ENCODE measurements at regions not wholly inside any gene's neighbourhood (a gene's known extent, or its start where the extent isn't known, plus 50 kb on each side); places are given as distances from the start of the nearest gene placed in this dataset.

DNA sequence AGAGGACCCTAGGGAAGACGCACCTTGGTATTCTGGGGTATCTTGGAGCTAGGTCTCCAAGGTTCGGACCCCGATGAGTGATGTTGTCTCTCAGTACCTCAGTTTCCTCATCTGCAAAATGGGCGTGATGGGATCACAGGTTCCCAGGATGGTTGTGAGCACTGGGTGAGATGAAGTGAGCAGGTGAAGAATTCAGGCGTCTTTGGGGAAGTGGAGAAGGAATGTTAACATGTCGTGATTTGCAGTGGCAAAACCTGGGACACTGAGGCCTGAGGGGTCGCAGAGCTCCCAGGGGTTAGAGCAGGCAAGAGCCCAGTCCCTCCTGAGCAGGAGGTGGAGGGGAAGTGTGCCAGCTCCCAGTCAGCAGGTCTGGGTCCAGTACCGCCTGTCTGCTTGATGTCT lies 215.1 kb upstream of the GSE1 start:
- no peak for DNase-seq

GRCh38 chr16:85398688-85399582 lies 214.2 kb upstream of the GSE1 start:
- DNase-seq = no peak

- DNase-seq = no peak
Observed at GRCh38 chr16:85399583-85400284, 213.4 kb upstream of the GSE1 start.

DNA sequence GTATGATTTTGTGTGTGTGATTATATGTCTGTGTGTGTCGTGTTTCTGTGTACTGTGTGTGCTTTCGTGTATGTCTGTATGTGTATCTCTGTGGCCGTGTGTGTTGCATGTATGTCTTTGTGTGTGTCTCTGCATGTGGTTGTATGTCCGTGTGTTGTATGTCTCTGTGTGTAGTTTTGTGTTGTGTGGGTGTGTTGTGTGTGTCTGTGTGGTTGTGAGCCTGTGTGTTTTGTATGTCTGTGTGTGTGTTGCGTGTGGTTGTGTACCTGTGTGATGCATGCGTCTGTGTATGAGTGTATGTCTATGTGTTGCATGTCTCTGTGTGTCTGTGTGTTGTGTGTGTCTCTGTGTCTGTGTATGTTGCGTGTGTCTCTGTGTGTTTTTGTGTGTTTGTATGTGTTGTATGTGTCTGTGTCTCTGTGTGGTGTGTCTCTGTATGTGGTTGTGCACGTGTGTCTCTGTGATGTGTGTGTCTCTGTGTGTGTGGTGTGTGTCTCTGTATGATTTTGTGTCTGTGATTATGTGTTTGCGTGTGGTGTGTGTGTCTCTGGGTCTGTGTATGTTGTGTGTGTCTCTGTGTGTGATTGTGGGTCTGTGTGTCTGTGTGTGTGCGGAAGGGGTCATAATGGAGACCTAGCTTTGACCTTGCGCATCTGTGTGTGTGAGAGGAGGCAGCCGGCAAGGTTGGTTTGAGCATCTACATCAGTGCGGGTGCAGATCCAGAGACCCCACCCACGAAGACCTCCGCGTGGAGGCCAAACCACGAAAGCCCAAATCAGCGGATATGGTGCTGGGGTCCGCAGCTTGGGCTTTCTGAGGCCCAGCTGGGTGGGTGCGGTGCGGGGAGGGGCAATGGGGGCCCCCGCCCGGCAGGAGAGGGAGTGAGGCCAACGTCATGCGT lies 212.6 kb upstream of the GSE1 start:
- no peak for DNase-seq

DNA sequence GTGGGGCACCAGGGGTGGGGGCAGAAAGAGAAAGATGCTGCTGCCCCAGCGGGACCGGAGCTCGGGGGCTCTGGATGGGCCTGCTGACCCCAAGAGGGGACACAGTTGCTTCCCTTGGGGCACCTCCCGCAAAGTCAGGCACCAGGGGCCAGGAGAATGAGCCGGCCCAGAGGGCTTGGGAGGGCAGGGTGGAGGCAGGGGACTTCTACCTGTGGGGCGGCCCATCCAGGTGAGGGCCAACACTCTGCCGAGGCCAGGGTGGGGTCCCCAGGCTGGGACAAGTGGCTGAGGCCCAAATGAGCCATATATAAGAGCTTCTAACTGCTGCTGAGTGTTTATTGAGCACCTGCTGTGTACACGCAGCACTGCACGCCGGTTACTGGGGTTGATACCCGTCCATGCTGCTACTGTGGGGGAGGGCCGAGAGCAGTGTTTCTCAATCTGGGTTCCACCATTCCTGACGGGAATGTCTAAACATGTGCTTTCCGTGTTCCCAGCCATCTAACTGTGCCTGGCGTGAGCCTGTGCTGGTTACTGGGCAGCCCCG lies 211.7 kb upstream of the GSE1 start:
- no peak for DNase-seq

- no peak for DNase-seq
Observed at GRCh38 chr16:85401917-85402766, 211.0 kb upstream of the GSE1 start.

- DNase-seq = no peak
Observed at GRCh38 chr16:85402910-85403692, 210.0 kb upstream of the GSE1 start.

DNA sequence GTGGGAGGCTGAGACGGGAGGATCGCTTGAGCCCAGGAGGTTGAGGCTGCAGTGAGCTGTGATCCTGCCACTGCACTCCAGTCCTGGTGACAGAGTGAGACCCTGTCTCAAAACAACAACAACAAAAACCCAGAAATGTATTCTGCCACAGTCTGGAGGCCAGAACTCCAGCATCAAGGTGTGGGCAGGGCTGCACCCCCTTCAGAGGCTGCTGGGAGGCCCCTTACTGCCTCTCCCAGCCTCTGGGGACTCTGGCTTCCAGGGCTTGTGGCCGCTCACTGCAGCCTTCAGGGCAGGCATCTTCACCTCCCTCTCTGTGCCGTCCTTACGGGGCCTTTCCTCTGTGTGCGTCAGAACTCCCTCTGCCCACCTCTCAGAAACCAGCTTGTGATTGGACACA lies 209.4 kb upstream of the GSE1 start:
- DNase-seq = no peak

GRCh38 chr16:85412911-85413520 lies 200.1 kb upstream of the GSE1 start:
- DNase-seq = no peak

- DNase-seq = no peak
Observed at GRCh38 chr16:85413691-85414663, 199.1 kb upstream of the GSE1 start.

DNA sequence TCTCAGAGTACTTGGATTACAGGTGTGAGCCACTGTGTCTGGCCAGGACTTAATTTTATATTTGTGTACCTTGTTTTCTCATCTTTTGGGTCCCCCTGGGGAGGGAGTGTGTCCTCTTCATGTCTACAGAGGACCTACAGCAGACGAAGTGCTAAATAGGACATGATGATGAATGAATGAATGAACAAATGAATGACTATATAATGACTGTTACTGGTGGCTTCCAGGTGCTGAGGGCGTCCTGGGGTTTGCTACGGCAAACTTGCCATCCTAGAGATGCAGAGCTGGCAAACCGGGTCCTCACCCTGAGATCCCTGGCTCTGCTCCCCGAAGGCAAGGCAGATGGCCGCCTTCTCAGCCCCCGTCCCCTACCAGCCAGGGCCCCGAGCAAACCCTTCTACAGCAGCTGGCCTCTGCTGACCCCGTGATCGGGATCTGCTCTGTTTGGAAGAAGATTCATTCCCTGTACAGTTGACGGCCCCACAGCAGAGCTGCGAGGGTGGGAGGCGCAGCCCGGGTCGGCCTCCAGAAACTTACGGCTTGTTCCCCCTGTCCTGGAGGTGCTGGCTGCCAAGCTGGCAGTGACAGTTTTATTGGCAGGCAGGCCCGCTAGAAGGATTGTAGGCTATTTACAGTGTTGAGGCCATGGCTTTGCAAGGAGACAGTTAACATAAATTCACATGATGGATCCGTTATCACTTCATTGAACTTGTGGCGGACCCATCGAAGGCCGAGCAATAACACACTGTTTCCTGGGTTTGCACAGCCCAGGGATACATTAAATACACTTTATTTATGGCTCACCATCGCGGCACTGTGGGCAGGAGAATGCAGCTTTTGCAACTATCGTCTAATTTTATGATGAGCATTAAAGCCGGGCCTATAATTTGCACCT lies 197.7 kb upstream of the GSE1 start:
- DNase-seq = no peak

DNA sequence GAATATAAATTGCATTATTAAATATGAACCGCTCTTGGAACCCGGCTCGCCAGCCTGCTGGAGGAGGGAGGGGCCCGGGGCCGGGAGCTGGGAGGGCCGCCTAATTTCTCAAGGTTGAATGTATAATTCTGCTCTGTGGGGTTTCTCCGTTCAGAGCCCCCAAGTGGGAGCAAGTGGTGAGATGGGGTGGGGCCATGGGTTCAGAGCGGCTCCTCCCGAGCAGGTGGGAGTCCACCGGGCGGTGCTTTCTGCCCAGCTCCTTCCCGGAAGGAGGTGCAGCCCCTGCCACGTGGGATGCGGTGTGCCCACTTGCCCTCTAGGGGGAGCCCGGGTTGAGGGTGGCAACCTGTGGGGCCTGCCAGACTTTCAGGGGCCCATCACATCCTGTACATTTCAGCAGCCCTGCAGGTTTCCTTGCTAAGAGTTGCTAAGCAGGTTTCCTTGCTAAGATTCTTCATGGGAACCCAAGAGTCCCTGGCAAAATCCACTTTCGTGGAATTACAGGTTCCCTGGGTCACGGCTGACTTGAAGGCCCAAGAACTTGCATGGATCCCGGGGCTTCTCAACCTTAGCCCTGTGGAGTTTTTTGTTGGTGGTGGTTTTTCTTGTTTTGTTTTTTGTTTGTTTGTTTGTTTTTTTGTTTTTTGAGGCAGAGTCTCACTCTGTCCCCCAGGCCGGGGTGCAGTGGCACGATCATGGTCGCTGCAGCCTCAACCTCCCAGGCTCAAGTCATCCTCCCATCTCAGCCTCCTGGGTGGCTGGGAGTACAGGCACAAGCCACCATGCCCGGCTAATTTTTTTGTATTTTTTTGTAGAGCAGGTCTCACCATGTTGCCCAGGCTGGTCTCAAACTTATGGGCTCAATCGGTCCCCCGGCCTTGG lies 196.7 kb upstream of the GSE1 start:
- DNase-seq = peak; percentile 75

- DNase-seq = no peak
Observed at GRCh38 chr16:85417156-85417860, 195.8 kb upstream of the GSE1 start.

DNA sequence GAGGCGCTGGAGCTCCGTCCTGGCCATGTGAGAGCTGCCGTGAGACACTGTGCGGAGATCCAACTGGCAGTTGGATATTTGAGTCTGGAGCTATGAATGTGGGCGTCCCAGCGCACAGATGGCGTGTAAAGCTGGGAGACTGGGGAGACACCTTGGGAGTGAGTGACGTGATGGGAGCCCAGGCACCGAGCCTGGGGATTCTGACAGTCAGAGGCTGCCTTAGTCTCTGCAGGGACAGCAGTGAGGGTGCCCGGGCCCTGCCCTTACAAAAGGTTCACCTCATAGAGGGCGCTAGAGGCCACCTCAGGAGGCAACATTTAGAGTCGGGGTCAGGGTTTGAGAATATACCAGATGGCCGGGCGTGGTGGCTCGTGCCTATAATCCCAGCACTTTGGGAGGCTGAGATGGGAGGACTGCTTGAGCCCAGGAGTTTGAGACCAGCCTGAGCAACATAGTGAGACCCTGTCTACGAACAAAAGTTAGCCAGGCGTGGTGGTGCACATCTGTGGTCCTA lies 194.1 kb upstream of the GSE1 start:
- no peak for DNase-seq

DNA sequence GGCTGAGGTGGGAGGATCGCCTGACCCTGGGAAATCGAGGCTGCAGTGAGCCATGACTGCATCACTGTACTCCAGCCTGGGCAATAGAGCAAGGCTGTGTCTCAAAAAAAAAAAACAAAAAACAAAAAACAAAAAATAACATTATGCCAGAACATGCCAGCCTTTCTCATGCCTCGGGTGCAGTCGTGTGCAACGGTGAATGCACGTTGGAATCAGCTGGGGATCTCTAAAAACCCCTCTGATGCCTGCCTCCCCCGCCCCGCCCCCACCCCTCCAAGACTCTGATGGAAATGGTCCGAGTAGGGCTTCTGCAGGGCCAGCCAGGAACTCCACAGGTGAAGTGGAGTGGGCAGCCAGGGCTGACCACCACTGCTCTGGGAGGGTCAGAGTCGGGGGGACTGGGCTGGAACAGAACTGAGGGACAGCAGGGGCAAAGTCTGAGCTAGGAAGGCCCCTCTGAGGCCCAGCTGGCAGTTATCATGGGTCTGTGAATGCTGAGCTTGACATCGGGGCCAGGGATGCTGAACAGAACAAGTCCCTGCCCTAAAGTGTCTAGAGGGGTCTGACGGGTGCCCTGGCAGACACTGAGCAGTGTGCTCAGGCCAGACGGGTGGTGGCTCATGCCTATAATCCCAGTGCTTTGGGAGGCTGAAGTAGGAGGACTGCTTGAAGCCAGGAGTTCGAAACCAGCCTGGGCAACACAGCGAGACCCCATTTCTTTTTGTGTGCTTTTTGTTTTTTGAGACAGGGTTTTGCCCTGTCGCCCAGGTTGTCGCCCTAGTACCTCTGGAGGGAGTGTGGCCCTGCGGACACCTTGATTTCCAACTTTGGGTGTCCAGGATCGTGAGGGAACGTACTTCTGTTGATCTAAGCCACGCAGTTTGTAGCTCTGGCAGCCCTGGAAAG lies 193.4 kb upstream of the GSE1 start:
- no peak for DNase-seq

All from suppressor macrophage treated with lipopolysaccharide for 4 hours (primary cell).